ENCODE measurements at regions not wholly inside any gene's neighbourhood (a gene's known extent, or its start where the extent isn't known, plus 50 kb on each side); places are given as distances from the start of the nearest gene placed in this dataset.

GRCh38 chr18:29660777-29661176, 1381.8 kb downstream of the DSC3 start:
- TF ChIP-seq CTCF (conservative IDR thresholded peaks at IDR 0.05; ENCODE audit: low read depth, low read length), result no peak
- Histone ChIP-seq H4K20me1 (ENCODE audit: insufficient read depth) (no peaks in the 10 kb centered on the region), H3K79me2 (ENCODE audit: insufficient read depth, low read depth) (no peaks in the 10 kb centered on the region), H3K9ac (no peak overlapping the region), H3K4me2 (no peak overlapping the region), H2AFZ (ENCODE audit: low read depth) (no peak overlapping the region), H3K36me3 (ENCODE audit: insufficient read depth) (no peaks in the 10 kb centered on the region), H3K4me1 (ENCODE audit: low read depth, poor library complexity, severe bottlenecking) (no peaks in the 10 kb centered on the region), H3K27me3 (ENCODE audit: insufficient read depth, low read depth) (no peaks in the 10 kb centered on the region), H3K4me3 (IDR thresholded peaks at IDR 0.05; ENCODE audit: insufficient read depth, low read depth, low read length) (no peak overlapping the region), H3K27ac (no peak overlapping the region)

GRCh38 chr18:29653671-29654215, 1388.8 kb downstream of the DSC3 start:
- Histone ChIP-seq H3K4me3 (IDR thresholded peaks at IDR 0.05; ENCODE audit: insufficient read depth, low read depth, low read length) (no peak overlapping the region), H3K36me3 (ENCODE audit: insufficient read depth) (no peaks in the 10 kb centered on the region), H3K27me3 (ENCODE audit: insufficient read depth, low read depth) (no peaks in the 10 kb centered on the region), H3K4me2 (no peak overlapping the region), H3K4me1 (ENCODE audit: low read depth, poor library complexity, severe bottlenecking) (no peaks in the 10 kb centered on the region), H2AFZ (ENCODE audit: low read depth) (no peak overlapping the region), H3K9ac (no peak overlapping the region), H3K79me2 (ENCODE audit: insufficient read depth, low read depth) (no peaks in the 10 kb centered on the region), H4K20me1 (ENCODE audit: insufficient read depth) (no peaks in the 10 kb centered on the region), H3K27ac (no peak overlapping the region)
- TF ChIP-seq CTCF (conservative IDR thresholded peaks at IDR 0.05; ENCODE audit: low read depth, low read length), result no peak

DNA sequence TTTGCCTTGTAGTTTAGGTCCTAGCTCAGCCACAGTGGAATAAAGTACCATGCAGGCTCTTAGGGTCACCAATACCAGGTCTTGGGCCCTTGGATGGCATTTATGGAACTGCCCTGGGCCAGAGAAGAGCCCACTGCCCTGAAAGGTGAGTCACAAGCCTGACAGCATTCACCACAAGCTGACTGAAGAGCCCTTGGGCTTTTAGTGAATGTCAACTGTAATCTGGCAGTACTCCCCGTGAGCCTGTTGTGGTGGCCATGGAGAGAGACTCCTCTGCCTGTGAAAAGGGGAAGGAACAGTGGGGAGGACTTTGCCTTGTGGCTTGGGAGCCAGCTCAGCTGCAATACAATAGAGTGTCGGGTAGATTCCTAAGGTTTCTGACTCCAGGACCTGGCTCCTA, 1389.7 kb downstream of the DSC3 start:
- Histone ChIP-seq H3K4me3 (IDR thresholded peaks at IDR 0.05; ENCODE audit: insufficient read depth, low read depth, low read length) (no peak overlapping the region), H3K27ac (no peak overlapping the region), H3K79me2 (ENCODE audit: insufficient read depth, low read depth) (no peaks in the 10 kb centered on the region), H4K20me1 (ENCODE audit: insufficient read depth) (no peaks in the 10 kb centered on the region), H3K4me1 (ENCODE audit: low read depth, poor library complexity, severe bottlenecking) (no peaks in the 10 kb centered on the region), H3K9ac (no peak overlapping the region), H3K36me3 (ENCODE audit: insufficient read depth) (no peaks in the 10 kb centered on the region), H3K27me3 (ENCODE audit: insufficient read depth, low read depth) (no peaks in the 10 kb centered on the region), H3K4me2 (no peak overlapping the region), H2AFZ (ENCODE audit: low read depth) (no peak overlapping the region)
- TF ChIP-seq CTCF (conservative IDR thresholded peaks at IDR 0.05; ENCODE audit: low read depth, low read length), result no peak

GRCh38 chr18:29651122-29651680, 1391.3 kb downstream of the DSC3 start:
- Histone ChIP-seq H3K4me3 (IDR thresholded peaks at IDR 0.05; ENCODE audit: insufficient read depth, low read depth, low read length) (no peak overlapping the region), H3K4me1 (ENCODE audit: low read depth, poor library complexity, severe bottlenecking) (no peaks in the 10 kb centered on the region), H2AFZ (ENCODE audit: low read depth) (no peak overlapping the region), H4K20me1 (ENCODE audit: insufficient read depth) (no peaks in the 10 kb centered on the region), H3K27ac (no peak overlapping the region), H3K27me3 (ENCODE audit: insufficient read depth, low read depth) (no peaks in the 10 kb centered on the region), H3K9ac (no peak overlapping the region), H3K4me2 (no peak overlapping the region), H3K79me2 (ENCODE audit: insufficient read depth, low read depth) (no peaks in the 10 kb centered on the region), H3K36me3 (ENCODE audit: insufficient read depth) (no peaks in the 10 kb centered on the region)
- TF ChIP-seq CTCF (conservative IDR thresholded peaks at IDR 0.05; ENCODE audit: low read depth, low read length), result no peak
